Heart right ventricle (tissue), 16 donors: ENCODE measurements at regions not wholly inside any gene's neighbourhood (a gene's known extent, or its start where the extent isn't known, plus 50 kb on each side); places are given as distances from the start of the nearest gene placed in this dataset.

Experiments
- ATAC-seq, 8 donors: fragments of 200-7000 bp; cut with Tn5 transposase; one replicate each; pipeline ENCODE4 v1.9.1; 2020; ENCODE audit warnings: mild to moderate bottlenecking in 8 of 8, moderate library complexity in 8 of 8, moderate number of reproducible peaks in 1 of 8
- DNase-seq, 2 donors: peaks; one replicate each; pipeline ENCODE4 v3.0.0-alpha.2; 2020
- H3K27ac ChIP-seq, 10 donors: fragments of 200-600 bp; sonication (generic) in 2 of 10; one replicate each; pipeline versions ENCODE4 v1.5.0 to v1.8.0; 2020 to 2022; ENCODE audit warnings: mild to moderate bottlenecking in 3 of 10
- H3K27me3 ChIP-seq, 7 donors: fragments of 200-600 bp; one replicate each; pipeline ENCODE4 v1.8.0; 2021 to 2022; ENCODE audit warnings: mild to moderate bottlenecking in 2 of 7
- H3K36me3 ChIP-seq, 9 donors: fragments of 200-600 bp; sonication (generic) in 1 of 9; one replicate each; pipeline versions ENCODE4 v1.5.0 to v1.8.0; 2020 to 2022; ENCODE audit warnings: mild to moderate bottlenecking in 2 of 9
- H3K4me1 ChIP-seq, 9 donors: fragments of 200-600 bp; sonication (generic) in 1 of 9; one replicate each; pipeline versions ENCODE4 v1.5.0 to v1.8.0; 2020 to 2022; ENCODE audit warnings: mild to moderate bottlenecking in 4 of 9
- H3K4me3 ChIP-seq, 10 donors: fragments of 200-600 bp; sonication (generic) in 2 of 10; one replicate each; pipeline versions ENCODE4 v1.5.0 to v1.8.0; 2020 to 2022; ENCODE audit warnings: mild to moderate bottlenecking in 7 of 10, moderate library complexity in 2 of 10
- H3K9me3 ChIP-seq, 11 donors: fragments of 200-600 bp in 10 of 11; sonication (generic) in 2 of 11; one replicate each; pipeline versions ENCODE4 v1.5.0 to v1.8.0; 2013 to 2022; ENCODE audit warnings: mild to moderate bottlenecking in 2 of 11, control low read depth in 1 of 11, moderate library complexity in 1 of 11
- WGBS, 2 donors: extraction: QIAGEN DNeasy Blood & Tissue Kit; methylation state at CpG; one replicate each; pipeline ENCODE4 v1.1.7; 2013; ENCODE audit warnings: inconsistent platforms in 1 of 2; 5-methylcytosine and 5-hydroxymethylcytosine counted together
- intact Hi-C, 10 donors: fragments of 100-400 bp; cut with DNase I; formaldehyde crosslinking; loops; one replicate each; pipeline versions ENCODE4 v1.11.1 to v1.14.2; 2022
- TF ChIP-seq, protein P1 (sequence below), 9 donors: fragments of 200-600 bp; sonication (generic) in 2 of 9; IDR thresholded peaks; one replicate each; pipeline versions ENCODE4 v1.5.0 to v1.8.0; 2021 to 2022; ENCODE audit warnings: antibody characterized with exemption in 9 of 9, mild to moderate bottlenecking in 5 of 9, moderate library complexity in 1 of 9
- donor health status: Arrhythmogenic right ventricular cardiomyopathy.
- donor health status: ischemic (EF 13 %, LVEDD 7.1; RV severe dilation, severe dysfunction).
- donor health status: healthy with polysubstance abuse.
- donor health status: DM: no; HTN: yes; CAD: no.
- donor health status: DM: no; HTN: no; CAD: no.
- donor health status: ischemic (EF 25% LVEDD 6.9; RV normal size, moderate dysfunction).
- donor health status: ischemic (EF 25% LVEDD 5.7; RV mildly dilated, moderate dysfunction).
- donor health status: healthy.
- donor health status: DM: yes; HTN: yes; CAD: no.
- donor health status: Ischemic cardiomyopathy.
- donor health status: ischemic (EF 35%, LVEDD 5.7; RV mildly dilated, moderate dysfunction).
- donor health status: nonischemic (EF 11% LVEDD 7.7; RV severe dilation, severe dysfunction).
- donor health status: DM: yes; HTN: yes; CAD: no.
- donor health status: PGD.
- donor health status: ischemic (EF 29% LVEDD 5.4; RV normal size, mild dysfunction).
- donor health status: nonischemic (EF 23%, LVEDD 6.1; RV moderate dilation, normal function).

DNA sequence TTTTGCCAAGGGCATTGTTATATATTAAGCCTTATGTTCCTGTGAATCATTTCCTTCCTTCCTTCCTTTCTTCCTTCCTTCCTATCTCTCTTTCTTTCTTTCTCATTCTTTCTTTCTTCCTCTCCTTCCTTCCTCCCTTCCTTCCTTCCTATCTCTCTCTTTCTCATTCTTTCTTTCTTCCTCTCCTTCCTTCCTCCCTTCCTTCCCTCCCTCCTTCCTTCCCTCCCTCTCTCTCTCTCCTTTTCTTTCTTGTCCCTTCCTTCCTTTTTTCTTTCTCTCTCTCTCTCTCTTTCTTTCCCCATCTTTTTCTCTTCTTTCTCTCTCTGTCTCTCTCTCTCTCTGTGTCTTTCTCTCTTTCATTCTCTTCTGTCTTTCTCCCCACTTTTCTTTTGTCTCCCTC lies 226.6 kb downstream of the ETNK1 start:
- Histone ChIP-seq H3K36me3 (no peaks in the 10 kb centered on the region), H3K27ac (no peak overlapping the region), H3K4me3 (no peak overlapping the region), H3K4me1 (no peaks in the 10 kb centered on the region), H3K9me3 (no peaks in the 10 kb centered on the region), H3K27me3 (peaks cover 0 to 5% (median 0%) of the 10 kb centered on the region in 7 donors)
- intact Hi-C loops, result loop anchor here in 2 of 10 donors (10.0 kb wide), 1 partner anchor 133 kb away; no protein-coding TSS in a partner anchor
- DNase-seq (no peak), ATAC-seq (no peak)
- TF ChIP-seq, protein P1, sequence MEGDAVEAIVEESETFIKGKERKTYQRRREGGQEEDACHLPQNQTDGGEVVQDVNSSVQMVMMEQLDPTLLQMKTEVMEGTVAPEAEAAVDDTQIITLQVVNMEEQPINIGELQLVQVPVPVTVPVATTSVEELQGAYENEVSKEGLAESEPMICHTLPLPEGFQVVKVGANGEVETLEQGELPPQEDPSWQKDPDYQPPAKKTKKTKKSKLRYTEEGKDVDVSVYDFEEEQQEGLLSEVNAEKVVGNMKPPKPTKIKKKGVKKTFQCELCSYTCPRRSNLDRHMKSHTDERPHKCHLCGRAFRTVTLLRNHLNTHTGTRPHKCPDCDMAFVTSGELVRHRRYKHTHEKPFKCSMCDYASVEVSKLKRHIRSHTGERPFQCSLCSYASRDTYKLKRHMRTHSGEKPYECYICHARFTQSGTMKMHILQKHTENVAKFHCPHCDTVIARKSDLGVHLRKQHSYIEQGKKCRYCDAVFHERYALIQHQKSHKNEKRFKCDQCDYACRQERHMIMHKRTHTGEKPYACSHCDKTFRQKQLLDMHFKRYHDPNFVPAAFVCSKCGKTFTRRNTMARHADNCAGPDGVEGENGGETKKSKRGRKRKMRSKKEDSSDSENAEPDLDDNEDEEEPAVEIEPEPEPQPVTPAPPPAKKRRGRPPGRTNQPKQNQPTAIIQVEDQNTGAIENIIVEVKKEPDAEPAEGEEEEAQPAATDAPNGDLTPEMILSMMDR (IDR thresholded peaks at IDR 0.05), result no peak

DNA sequence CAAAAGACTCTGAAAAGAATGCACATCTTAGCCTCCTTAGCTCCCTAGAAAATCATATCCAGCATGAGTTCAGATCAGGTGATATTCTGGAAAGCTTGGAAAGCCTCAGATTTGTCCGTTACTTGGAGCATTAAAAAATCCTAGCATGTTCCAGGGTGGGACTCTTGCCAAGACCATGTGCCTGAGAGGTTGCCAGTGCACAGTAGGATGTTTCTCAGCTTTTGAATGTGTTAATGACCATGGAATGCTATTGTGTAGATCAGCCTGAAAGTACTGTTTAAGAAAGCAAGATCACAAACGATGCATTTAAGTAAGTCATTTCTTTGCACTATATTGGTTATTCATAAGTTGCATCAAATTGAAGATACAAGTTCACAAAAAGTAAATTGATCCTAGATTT lies 230.5 kb downstream of the ETNK1 start:
- peaks cover 0 to 5% (median 0%) of the 10 kb centered on the region in 7 donors for H3K27me3 ChIP-seq
- intact Hi-C loops, result loop anchor here in 3 of 10 donors (5.0 to 10.0 kb wide), 2 partner anchors 127 to 129 kb away; no protein-coding TSS in a partner anchor
- no peaks in the 10 kb centered on the region for H3K9me3 ChIP-seq
- TF ChIP-seq, protein P1 (IDR thresholded peaks at IDR 0.05), result no peak
- 56 to 59% methylated on average over 2 of the region's 2 CpGs for WGBS, 2 donors
- H3K27ac ChIP-seq, result no peak overlapping the region
- no peaks in the 10 kb centered on the region for H3K4me1 ChIP-seq
- H3K36me3 ChIP-seq, result no peaks in the 10 kb centered on the region
- ATAC-seq (no peak), DNase-seq (no peak)
- no peak overlapping the region for H3K4me3 ChIP-seq

DNA sequence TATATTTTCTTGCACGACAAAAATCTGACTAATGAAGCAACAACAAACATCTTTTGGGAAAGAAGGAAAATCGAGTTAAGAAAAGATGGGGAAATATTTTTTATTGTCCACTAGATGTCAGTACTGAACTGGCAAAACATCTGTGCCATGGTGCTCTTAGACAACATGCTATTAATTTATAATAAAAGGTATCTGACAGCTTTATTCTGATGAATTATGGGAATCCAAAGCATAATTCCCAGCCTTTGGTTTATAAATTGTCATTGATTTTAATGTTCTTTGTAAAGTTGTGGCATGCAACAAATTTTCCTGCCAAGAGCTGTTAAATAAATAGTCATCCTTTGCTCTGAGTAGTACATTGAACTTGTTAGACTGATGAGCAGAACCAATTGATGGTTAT lies 231.2 kb downstream of the ETNK1 start:
- whole genome bisulfite sequencing, 2 donors, result 3 to 4% methylated on average over 2 of the region's 2 CpGs
- TF ChIP-seq, protein P1 (IDR thresholded peaks at IDR 0.05), result peak; percentile 21 to 70 (median 59)

DNA sequence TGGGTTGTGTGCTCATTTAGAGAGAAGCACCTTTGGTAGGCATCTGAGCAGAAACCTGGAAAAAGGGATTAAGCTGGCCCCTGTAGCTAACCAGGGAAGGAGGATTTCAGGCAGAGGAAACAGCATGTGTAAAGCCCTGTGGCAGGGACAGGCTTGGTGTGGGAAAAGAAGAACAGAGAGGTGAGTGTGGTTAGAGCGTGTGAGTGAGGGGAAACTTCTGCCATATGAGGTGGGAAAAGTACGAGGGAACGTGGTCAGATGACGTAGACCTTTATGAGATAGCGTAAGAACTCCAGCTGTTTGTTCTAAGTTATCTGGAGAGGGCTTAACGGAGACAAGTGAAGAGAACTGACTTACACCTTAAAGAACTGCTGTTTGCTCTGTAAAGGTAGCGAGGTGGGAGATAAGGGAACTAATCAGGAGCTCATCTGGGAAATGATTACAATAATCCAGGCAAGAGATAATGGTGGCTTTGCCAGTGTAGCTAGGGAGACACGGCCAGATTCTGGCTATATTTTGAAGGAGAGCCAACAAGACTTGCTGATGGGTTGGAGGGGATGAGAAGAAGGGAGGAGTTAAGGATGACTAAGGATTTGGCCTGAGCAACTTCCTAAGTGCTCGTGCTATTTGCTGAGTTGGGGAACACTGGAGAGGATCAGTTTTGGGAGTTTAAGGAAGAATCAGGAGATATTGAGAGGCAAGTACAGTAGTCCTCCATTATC lies 234.0 kb downstream of the ETNK1 start:
- peak in 2 of 8 donors; percentile 11 to 50 for ATAC-seq
- no peak for DNase-seq
- Histone ChIP-seq H3K4me3 (no peak overlapping the region), H3K27me3 (peaks cover 0 to 7% (median 0%) of the 10 kb centered on the region in 7 donors), H3K27ac (no peak overlapping the region), H3K9me3 (no peaks in the 10 kb centered on the region), H3K4me1 (no peaks in the 10 kb centered on the region), H3K36me3 (no peaks in the 10 kb centered on the region)
- WGBS, 2 donors, result 36% methylated on average over 9 of the region's 9 CpGs
- intact Hi-C loops, result loop anchor here in 3 of 10 donors (5.0 to 10.0 kb wide), 2 partner anchors 123 to 126 kb away; no protein-coding TSS in a partner anchor
- TF ChIP-seq, protein P1 (IDR thresholded peaks at IDR 0.05), result no peak

More for the DNA sequence above, 231.2 kb downstream of the ETNK1 start:
- no peak for ATAC-seq
- Histone ChIP-seq H3K4me3 (no peak overlapping the region), H3K36me3 (no peaks in the 10 kb centered on the region), H3K27ac (no peak overlapping the region), H3K4me1 (no peaks in the 10 kb centered on the region), H3K9me3 (no peaks in the 10 kb centered on the region), H3K27me3 (peaks cover 0 to 7% (median 0%) of the 10 kb centered on the region in 7 donors)
- DNase-seq, result no peak
- intact Hi-C loops, result loop anchor here in 3 of 10 donors (5.0 to 10.0 kb wide), 2 partner anchors 126 to 129 kb away; no protein-coding TSS in a partner anchor
